GM23338 (cell line): ENCODE measurements at regions not wholly inside any gene's neighbourhood (a gene's known extent, or its start where the extent isn't known, plus 50 kb on each side); places are given as distances from the start of the nearest gene placed in this dataset. TPM values are rescaled to one million over a fixed set of nuclear protein-coding genes. Genes with fewer than 3 reads are reported as not detected.

ENCODE experiments used
- microRNA-seq: library from miRNA; unstranded; fragments of <30 nt; microRNA quantifications from one replicate; pipeline ENCODE4, GENCODE V29; 2017
- small RNA-seq: library from RNA; depleted of rRNA; stranded (forward); fragments of <200 nt; gene quantifications from one replicate; pipeline ENCODE3, GENCODE V24; 2014; ENCODE audit warnings: low replicate concordance

Small RNA genes lying in the stretch of these regions (microRNA-seq; reads per million reads assigned to microRNA genes)
- not detected for gene MIR8052

Small RNA genes lying in the stretch of these regions (small RNA-seq; reads per million reads assigned to genes)
- gene AP004371.1: not detected
- not detected for gene MIR8052
